Ovary (tissue), 3 donors: ENCODE measurements at regions not wholly inside any gene's neighbourhood (a gene's known extent, or its start where the extent isn't known, plus 50 kb on each side); places are given as distances from the start of the nearest gene placed in this dataset.

Experiments
- CTCF ChIP-seq, 3 donors: fragments of 450-650 bp in 2 of 3; fragments of 200-600 bp in 1 of 3; IDR thresholded peaks; one replicate each; pipeline versions ENCODE4 v1.5.1 to v1.8.0; 2016 to 2022; ENCODE audit warnings: antibody characterized with exemption in 3 of 3, mild to moderate bottlenecking in 1 of 3
- EP300 ChIP-seq: sonication (generic); formaldehyde crosslinking; IDR thresholded peaks from one replicate; pipeline ENCODE4 v1.6.1; 2017; ENCODE audit warnings: antibody characterized with exemption
- POLR2A ChIP-seq: fragments of 450-650 bp; IDR thresholded peaks from one replicate; pipeline ENCODE4 v1.6.1; 2017; ENCODE audit warnings: antibody characterized with exemption, mild to moderate bottlenecking, moderate library complexity
- donor health status: DM: no; HTN: no; CAD: no.

- TF ChIP-seq EP300 (no peak), POLR2A (no peak), CTCF (IDR thresholded peaks at IDR 0.05) (no peak)
These were observed 1199.2 kb downstream of the FSCB start for GRCh38 chr14:43307836-43308235.
